ENCODE measurements at regions not wholly inside any gene's neighbourhood (a gene's known extent, or its start where the extent isn't known, plus 50 kb on each side); places are given as distances from the start of the nearest gene placed in this dataset.
"Not testable (repeated sequence)": the region's sequence is repeated elsewhere in the genome, so short reads cannot be mapped to it uniquely, and the experiment has no call there.

- DNase-seq (ENCODE audit: low read depth), result not testable (repeated sequence)
Measured at GRCh38 chr17:16843511-16843910, 128.4 kb downstream of the TNFRSF13B start.

GRCh38 chr17:16842346-16842745 lies 129.6 kb downstream of the TNFRSF13B start:
- DNase-seq (ENCODE audit: low read depth), result not testable (repeated sequence)

DNA sequence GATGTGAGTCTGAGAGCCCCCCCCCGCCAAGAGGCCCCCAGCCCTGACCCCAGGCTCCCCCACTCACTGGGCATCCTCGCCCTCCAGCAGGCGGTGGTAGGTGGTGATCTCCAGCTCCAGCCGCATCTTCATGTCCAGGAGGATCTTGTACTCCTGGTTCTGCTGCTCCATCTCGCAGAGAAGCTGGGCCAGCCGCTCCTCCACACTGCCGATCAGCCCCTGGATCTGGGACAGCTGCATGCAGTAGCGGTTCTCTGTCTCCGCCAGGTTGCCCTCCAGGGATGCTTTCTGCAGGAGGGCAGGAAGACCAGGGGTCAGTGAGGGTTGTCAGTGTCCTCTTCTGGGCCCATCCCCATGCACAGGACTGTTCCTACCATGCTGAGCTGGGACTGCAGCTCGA lies 130.0 kb downstream of the TNFRSF13B start:
- DNase-seq (ENCODE audit: low read depth), result not testable (repeated sequence)

- DNase-seq (ENCODE audit: low read depth), result not testable (repeated sequence)
Measured at GRCh38 chr17:16840219-16840618, 131.7 kb downstream of the TNFRSF13B start.

DNA sequence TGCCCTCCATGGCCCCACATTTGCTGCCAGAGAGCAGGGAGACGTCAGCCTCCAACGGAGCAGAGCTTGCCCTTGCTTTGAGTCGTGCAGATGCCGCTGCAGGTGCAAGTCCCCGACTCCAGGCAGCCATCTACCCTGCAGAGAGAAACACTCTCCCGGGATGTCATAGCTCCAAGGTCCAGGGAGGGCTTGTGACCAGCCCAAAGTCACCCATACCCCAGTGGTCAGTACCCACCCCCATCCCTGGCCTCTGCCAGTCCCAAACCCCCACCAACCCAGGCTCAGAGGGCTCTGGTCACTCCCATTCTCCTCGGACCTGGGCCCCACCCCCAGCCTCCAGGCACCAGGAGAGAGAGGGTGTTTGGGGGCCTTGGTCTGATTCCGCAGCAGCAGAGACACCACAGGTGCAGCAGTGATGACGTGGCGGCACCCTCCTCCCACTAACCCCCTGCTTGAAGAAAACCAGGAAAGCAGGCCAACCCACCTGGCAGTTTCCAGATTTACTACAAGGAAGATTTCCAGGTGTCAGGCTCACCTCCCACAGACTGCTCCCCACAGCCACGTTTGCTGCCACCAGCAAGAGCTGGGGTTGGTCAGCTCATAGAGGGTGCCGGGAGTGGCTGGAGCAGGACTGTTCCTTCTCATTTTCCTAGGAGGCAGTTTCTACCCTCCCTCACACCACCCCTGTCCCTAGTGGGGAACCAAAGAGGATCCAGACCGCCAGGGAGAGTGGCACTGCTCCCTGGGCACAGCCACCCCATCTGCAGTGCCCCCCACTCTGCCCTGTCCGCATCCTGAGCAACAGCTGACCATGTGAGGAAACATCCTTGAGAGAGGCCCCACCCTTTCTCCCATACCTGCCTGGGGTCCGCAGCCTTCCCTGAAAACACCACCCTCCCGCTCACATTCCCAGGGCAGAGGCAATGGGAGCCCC lies 132.4 kb downstream of the TNFRSF13B start:
- DNase-seq (ENCODE audit: low read depth), result not testable (repeated sequence)

DNA sequence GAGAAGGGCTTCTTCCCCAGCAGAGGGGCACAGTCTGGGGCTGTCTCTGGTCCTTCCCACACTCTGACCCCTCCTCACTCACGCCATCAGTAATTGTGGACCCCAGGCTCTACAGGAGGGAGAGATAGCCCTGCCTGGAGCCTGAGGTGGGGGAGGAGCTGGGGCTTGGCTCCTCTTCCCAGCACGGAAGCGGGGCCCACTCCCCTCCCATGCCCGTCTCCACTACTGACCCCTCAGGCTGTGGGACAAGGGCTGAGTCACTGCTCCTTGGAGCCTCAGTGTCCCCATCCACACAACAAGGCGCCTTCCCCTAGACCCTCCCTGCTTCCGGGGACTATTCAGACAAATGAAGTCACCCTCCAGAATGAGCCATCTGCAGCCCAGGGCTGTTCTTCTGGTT lies 133.1 kb downstream of the TNFRSF13B start:
- DNase-seq (ENCODE audit: low read depth), result not testable (repeated sequence)

DNA sequence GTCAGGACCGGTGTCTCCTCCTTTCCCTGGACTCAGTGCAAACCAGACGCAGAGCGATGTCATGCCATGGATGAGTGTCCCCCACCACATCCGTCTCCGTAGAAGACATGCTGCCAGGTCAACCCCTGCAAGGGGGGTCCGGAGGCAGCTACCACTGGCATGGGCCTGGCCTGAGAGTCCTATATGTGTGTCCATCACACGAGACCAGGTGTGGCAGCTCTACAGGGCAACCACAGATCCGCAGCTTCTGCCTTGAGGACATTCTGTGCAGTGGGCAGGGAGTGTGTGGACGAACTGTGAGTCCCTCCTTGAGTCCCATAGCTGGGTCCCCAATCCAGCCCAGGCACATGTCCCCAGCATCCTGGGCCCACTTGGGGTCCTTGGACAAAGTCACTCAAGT lies 133.6 kb downstream of the TNFRSF13B start:
- not testable (repeated sequence) for DNase-seq (ENCODE audit: low read depth)

- not testable (repeated sequence) for DNase-seq (ENCODE audit: low read depth)
Measured at GRCh38 chr17:16837468-16838266, 134.3 kb downstream of the TNFRSF13B start.

DNA sequence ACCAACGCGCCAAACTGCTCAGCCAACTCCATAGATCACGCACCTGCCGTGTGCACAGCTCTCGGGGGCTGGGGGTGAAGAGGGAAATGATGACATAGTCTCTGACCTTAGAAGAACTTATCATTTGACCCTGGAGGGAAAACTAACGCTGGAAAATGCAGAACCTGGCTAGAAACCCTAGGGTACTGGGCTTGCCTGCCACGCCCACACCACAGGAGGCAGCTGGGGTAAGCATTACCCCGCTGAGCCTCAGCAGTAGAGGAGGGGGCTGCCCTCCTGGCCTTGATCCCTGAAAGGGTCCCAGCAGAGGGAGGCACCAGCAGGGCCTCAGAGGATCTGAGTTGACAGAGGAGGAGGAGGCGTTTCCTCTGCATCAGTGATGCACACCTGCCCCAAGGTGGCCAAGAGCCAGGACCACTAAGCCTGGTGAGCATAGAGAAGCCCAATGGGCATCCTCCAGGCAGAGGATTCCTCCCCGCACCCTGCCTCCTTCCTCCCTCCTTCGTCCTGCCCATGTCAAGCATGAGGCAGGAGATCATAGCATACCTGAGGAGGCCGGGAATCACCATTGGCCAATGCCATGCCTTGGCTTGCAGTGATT lies 135.5 kb downstream of the TNFRSF13B start:
- not testable (repeated sequence) for DNase-seq (ENCODE audit: low read depth)

GRCh38 chr17:16833517-16833916 lies 138.4 kb downstream of the TNFRSF13B start:
- DNase-seq (ENCODE audit: low read depth), result not testable (repeated sequence)

GRCh38 chr17:16832853-16833252 lies 139.1 kb downstream of the TNFRSF13B start:
- not testable (repeated sequence) for DNase-seq (ENCODE audit: low read depth)

- not testable (repeated sequence) for DNase-seq (ENCODE audit: low read depth)
Measured at GRCh38 chr17:16832206-16832605, 139.7 kb downstream of the TNFRSF13B start.

DNA sequence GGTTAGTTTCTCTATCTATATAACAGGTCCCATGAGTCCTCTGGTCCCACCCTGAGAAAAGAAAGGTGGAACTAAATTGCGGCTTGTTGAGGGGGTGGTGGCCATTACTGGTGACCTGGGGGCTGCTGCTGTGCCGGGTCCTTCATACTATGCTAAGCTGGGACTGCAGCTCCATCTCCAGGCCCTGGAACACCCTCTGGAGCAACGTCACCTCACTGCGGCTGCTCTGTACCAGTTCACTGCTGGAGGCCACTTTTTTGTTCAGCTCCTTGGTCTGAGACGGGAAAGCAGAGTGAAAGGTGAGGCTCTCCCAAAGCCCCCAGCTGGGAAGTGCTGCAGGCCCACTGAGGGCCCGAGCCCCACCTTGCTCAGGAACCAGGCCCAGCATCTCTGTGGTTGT lies 140.7 kb downstream of the CCDC144A start:
- DNase-seq (ENCODE audit: low read depth), result not testable (repeated sequence)

- not testable (repeated sequence) for DNase-seq (ENCODE audit: low read depth)
Measured at GRCh38 chr17:16830219-16830618, 140.2 kb downstream of the CCDC144A start.
